Osteoblast (primary cell): ENCODE measurements at regions not wholly inside any gene's neighbourhood (a gene's known extent, or its start where the extent isn't known, plus 50 kb on each side); places are given as distances from the start of the nearest gene placed in this dataset.

Experiments
- DNase-seq: peaks from one replicate; pipeline ENCODE4 v3.0.0; 2011; ENCODE audit warnings: low spot score, mixed read lengths; ENCODE audit not compliant: insufficient read length; ENCODE audit errors: missing footprints
- H2AFZ ChIP-seq: 2 replicates; pipeline ENCODE4 v1.6.0; 2011; ENCODE audit warnings: mild to moderate bottlenecking, low read length
- H3K27ac ChIP-seq: 2 replicates; pipeline ENCODE4 v1.5.1; 2011; ENCODE audit warnings: mild to moderate bottlenecking, low read depth, low read length, moderate library complexity
- H3K27me3 ChIP-seq: 2 replicates; pipeline ENCODE4 v1.6.0; 2012; ENCODE audit warnings: mild to moderate bottlenecking, control low read depth, inconsistent platforms, low read length, moderate library complexity; ENCODE audit not compliant: insufficient read depth
- H3K36me3 ChIP-seq: 2 replicates; pipeline ENCODE4 v1.5.1; 2011; ENCODE audit warnings: mild to moderate bottlenecking, low read length, control low read depth, moderate library complexity; ENCODE audit not compliant: insufficient read depth
- H3K4me1 ChIP-seq: 2 replicates; pipeline ENCODE4 v1.5.1; 2011; ENCODE audit warnings: mild to moderate bottlenecking, low read length, control low read depth, moderate library complexity; ENCODE audit not compliant: insufficient read depth
- H3K4me2 ChIP-seq: 2 replicates; pipeline ENCODE4 v1.6.0; 2011; ENCODE audit warnings: mild to moderate bottlenecking, low read length; ENCODE audit not compliant: insufficient read depth
- H3K4me3 ChIP-seq: fragments of 200-600 bp; sonication (generic); 3 replicates; pipeline ENCODE4 v1.5.1; 2012; ENCODE audit warnings: mild to moderate bottlenecking, low read length, inconsistent platforms; ENCODE audit not compliant: insufficient read depth
- H3K79me2 ChIP-seq: 2 replicates; pipeline ENCODE4 v1.6.0; 2012; ENCODE audit warnings: mild to moderate bottlenecking, low read length, control low read depth, inconsistent platforms; ENCODE audit not compliant: insufficient read depth
- H3K9me3 ChIP-seq: 2 replicates; pipeline ENCODE4 v1.5.1; 2011; ENCODE audit warnings: low read depth, low read length, control low read depth
- H4K20me1 ChIP-seq: 2 replicates; pipeline ENCODE4 v1.6.0; 2012; ENCODE audit warnings: mild to moderate bottlenecking, low read length, control low read depth; ENCODE audit not compliant: insufficient read depth
- TF ChIP-seq, protein P1 (sequence below): IDR thresholded peaks from 2 replicates; pipeline ENCODE4 v1.5.1; 2011; ENCODE audit warnings: mild to moderate bottlenecking, low read depth, low read length, moderate library complexity; ENCODE audit errors: extremely low read depth

DNA sequence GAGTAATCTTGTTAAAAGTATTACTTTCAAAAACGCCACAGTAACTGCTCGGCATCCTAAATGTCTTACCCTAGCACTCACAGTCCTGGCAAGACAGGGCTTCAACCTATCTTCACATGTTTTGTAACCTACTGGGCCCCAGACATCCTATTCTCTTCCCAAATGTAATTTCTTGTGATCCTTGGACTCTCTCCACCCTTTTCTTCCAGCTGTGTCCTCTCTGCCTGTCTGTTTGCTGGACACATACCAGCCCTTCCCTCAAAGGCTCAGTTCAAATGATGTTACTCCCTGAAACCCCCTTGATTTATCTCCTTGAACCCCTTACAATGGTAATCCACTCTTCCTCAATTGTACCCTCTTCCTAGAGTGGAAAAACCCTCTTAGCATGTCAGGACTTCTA lies 60.1 kb upstream of the CNEP1R1 start:
- H3K9me3 ChIP-seq, result no peaks in the 10 kb centered on the region
- H3K27me3 ChIP-seq, result no peaks in the 10 kb centered on the region
- no peak overlapping the region for H2AFZ ChIP-seq
- no peaks in the 10 kb centered on the region for H3K79me2 ChIP-seq
- TF ChIP-seq, protein P1, sequence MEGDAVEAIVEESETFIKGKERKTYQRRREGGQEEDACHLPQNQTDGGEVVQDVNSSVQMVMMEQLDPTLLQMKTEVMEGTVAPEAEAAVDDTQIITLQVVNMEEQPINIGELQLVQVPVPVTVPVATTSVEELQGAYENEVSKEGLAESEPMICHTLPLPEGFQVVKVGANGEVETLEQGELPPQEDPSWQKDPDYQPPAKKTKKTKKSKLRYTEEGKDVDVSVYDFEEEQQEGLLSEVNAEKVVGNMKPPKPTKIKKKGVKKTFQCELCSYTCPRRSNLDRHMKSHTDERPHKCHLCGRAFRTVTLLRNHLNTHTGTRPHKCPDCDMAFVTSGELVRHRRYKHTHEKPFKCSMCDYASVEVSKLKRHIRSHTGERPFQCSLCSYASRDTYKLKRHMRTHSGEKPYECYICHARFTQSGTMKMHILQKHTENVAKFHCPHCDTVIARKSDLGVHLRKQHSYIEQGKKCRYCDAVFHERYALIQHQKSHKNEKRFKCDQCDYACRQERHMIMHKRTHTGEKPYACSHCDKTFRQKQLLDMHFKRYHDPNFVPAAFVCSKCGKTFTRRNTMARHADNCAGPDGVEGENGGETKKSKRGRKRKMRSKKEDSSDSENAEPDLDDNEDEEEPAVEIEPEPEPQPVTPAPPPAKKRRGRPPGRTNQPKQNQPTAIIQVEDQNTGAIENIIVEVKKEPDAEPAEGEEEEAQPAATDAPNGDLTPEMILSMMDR, result no peak
- no peaks in the 10 kb centered on the region for H3K36me3 ChIP-seq
- no peak overlapping the region for H3K4me3 ChIP-seq
- no peak overlapping the region for H3K27ac ChIP-seq
- H3K4me2 ChIP-seq, result no peak overlapping the region
- DNase-seq, result no peak
- H3K4me1 ChIP-seq, result no peaks in the 10 kb centered on the region
- H4K20me1 ChIP-seq, result no peaks in the 10 kb centered on the region

DNA sequence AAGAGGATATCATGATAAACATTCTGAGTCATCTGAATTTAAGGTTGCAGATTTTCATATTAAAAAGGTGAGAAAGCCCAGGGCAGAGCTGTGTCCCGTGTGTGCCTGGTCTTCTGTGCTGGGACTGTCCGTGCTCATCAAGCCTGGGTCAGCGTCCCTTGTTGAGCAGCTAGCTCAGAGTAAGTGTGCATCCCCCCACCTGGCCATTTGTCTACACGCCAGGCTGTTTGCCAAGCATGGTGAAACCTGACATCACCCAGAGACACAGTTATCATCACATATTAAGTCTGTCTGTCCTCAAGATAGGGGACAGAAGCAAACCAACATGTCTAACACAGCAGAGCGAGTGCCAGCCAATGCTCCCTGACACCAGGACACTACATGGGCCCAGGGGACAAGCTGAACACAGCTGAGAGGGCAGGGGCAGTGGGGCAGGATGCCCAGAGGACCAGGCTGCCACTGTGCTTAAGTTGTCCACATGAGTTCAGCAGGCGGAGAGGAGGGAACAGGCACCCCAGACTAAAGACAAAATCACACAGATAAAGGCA lies 57.9 kb upstream of the CNEP1R1 start:
- Histone ChIP-seq H3K79me2 (no peaks in the 10 kb centered on the region), H3K27ac (no peak overlapping the region), H2AFZ (no peak overlapping the region), H3K4me2 (no peak overlapping the region), H3K9me3 (no peaks in the 10 kb centered on the region), H3K4me3 (no peak overlapping the region), H3K27me3 (no peaks in the 10 kb centered on the region), H3K36me3 (no peaks in the 10 kb centered on the region), H4K20me1 (no peaks in the 10 kb centered on the region), H3K4me1 (no peaks in the 10 kb centered on the region)
- TF ChIP-seq, protein P1, result no peak
- DNase-seq, result no peak

DNA sequence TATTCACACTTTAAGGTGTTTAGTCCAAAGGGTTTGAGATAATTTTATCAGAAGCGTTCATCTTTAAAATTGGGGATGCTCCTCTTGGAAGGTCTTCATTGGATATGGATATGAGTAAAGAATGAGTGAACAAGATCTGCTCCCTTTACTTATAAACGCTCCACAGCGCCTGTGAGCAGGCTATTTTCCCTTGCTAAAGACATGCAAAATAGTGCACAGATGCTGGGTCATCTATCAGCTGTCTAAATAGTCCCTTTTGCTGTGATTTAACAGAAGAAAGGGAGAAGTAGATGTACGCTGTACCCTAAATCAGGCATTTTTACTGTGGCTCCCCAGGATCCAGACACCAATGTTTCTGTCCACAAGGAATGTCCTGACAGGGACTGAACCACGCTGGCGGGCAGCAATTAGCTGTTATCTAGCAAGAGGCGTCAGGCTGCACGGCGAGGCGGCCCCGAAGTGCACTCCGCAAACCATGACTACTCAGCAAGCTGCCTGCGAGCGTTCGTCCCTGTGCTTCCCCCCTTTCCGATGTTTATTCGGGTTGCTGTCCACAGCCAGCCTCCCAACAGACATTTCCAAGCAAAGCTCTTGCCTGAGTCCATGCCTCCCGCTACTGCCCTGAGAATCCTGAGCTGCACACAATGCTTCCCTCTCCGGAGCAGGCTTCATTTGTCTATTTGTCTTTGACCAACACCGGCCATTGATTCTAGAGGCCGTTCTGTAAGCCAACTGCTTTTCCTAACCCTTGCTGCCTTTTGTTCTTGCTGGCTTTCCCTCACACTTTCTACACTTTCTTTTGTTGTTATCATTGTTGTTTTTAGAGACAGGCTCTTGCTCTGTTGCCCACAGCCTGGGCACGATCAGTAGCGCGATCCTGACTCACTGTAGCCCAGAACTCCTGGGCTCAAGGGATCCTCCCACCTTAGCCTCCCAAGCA lies 55.7 kb upstream of the CNEP1R1 start:
- TF ChIP-seq, protein P1, result no peak
- Histone ChIP-seq H3K4me3 (no peak overlapping the region), H3K27me3 (no peaks in the 10 kb centered on the region), H3K79me2 (no peaks in the 10 kb centered on the region), H2AFZ (no peak overlapping the region), H4K20me1 (no peaks in the 10 kb centered on the region), H3K9me3 (no peaks in the 10 kb centered on the region), H3K36me3 (no peaks in the 10 kb centered on the region), H3K4me2 (peak overlapping the region; percentile 7), H3K27ac (no peak overlapping the region), H3K4me1 (no peaks in the 10 kb centered on the region)
- DNase-seq, result no peak

DNA sequence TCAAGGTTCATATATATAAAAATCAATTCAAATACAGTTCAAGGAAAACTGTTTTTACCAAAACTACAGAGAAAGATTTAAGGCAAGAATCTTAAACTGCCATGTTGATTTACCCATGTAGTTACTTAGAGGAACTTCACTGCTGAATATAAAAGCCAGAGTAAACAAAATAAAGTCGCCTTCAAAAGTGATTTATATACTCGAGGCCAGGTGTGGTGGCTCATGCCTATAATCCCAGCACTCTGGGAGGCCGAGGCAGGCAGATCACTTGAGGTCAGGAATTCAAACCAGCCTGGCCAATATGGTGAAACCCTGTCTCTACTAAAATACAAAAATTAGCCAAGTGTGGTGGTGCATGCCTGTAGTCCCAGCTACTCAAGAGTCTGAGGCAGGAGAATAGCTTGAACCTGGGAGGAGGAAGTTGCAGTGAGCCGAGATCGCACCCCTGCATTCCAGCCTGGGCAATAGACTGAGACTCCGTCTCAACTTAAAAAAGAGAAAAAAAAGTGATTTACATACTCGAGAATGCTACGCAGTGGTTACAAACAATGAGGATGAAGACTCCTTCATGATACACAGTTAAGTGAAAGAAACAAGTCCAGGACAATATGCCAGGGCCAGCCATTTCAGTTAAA lies 54.1 kb upstream of the CNEP1R1 start:
- no peaks in the 10 kb centered on the region for H3K4me1 ChIP-seq
- H3K9me3 ChIP-seq, result no peaks in the 10 kb centered on the region
- no peaks in the 10 kb centered on the region for H4K20me1 ChIP-seq
- DNase-seq, result no peak
- no peak overlapping the region for H2AFZ ChIP-seq
- no peaks in the 10 kb centered on the region for H3K36me3 ChIP-seq
- TF ChIP-seq, protein P1, result no peak
- no peak overlapping the region for H3K4me2 ChIP-seq
- no peaks in the 10 kb centered on the region for H3K27me3 ChIP-seq
- H3K27ac ChIP-seq, result no peak overlapping the region
- H3K4me3 ChIP-seq, result no peak overlapping the region
- no peaks in the 10 kb centered on the region for H3K79me2 ChIP-seq
